ENCODE measurements at regions not wholly inside any gene's neighbourhood (a gene's known extent, or its start where the extent isn't known, plus 50 kb on each side); places are given as distances from the start of the nearest gene placed in this dataset.

DNA sequence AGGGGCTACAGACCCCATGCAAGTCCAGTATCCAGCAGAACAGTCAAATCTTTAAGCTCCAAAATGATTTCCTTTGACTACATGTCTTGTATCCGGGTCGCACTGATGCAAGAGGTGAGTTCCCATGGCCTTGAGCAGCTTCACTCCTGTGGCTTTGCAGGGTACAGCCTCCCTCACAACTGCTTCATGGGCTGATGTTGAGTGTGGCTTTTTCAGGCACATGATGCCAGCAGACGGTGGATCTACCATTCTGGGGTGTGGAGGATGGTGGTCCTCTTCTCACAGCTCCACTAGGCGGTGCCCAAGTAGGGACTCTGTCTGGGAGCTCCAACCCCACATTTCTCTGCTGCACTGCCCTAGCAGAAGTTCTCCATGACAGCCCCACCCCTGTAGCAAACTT, 208.4 kb downstream of the INSIG2 start:
- TF ChIP-seq, protein P1, sequence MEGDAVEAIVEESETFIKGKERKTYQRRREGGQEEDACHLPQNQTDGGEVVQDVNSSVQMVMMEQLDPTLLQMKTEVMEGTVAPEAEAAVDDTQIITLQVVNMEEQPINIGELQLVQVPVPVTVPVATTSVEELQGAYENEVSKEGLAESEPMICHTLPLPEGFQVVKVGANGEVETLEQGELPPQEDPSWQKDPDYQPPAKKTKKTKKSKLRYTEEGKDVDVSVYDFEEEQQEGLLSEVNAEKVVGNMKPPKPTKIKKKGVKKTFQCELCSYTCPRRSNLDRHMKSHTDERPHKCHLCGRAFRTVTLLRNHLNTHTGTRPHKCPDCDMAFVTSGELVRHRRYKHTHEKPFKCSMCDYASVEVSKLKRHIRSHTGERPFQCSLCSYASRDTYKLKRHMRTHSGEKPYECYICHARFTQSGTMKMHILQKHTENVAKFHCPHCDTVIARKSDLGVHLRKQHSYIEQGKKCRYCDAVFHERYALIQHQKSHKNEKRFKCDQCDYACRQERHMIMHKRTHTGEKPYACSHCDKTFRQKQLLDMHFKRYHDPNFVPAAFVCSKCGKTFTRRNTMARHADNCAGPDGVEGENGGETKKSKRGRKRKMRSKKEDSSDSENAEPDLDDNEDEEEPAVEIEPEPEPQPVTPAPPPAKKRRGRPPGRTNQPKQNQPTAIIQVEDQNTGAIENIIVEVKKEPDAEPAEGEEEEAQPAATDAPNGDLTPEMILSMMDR (IDR thresholded peaks at IDR 0.05): no peak
- TF ChIP-seq POLR2A (IDR thresholded peaks at IDR 0.05): no peak

Measured in ovary (tissue), 3 donors.